NCI-H524 (cell line): ENCODE measurements at regions not wholly inside any gene's neighbourhood (a gene's known extent, or its start where the extent isn't known, plus 50 kb on each side); places are given as distances from the start of the nearest gene placed in this dataset.

ENCODE experiments used
- DNase-seq, 2 experiments: peaks; one replicate each; lab custom pipeline; 2025; lab: John Stamatoyannopoulos, UW

GRCh38 chr14:83814896-83815295 is 1715.0 kb upstream of the FLRT2 start:
- DNase-seq, result no peak

GRCh38 chr14:83816761-83817160 is 1713.2 kb upstream of the FLRT2 start:
- DNase-seq, result no peak

DNA sequence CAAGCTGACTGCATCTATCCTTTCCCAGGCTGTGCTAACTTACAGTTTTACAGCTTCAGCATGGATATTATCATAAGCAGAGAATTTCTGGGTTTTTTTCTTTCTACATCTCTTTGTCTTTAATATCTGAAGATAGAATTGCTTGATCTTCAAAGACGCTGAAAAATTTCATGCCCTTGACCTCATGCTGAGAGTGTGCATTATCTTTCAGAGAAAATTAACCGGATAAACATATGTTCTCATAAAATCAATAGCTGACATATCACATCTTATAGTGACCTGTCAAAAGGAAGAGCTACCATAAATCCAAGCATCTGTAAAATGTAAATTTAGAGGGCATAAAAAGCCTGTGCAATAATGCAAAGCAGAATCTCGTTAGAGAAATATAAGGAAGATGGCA is 1704.1 kb upstream of the FLRT2 start:
- DNase-seq, result no peak

GRCh38 chr14:83826838-83827237 is 1703.1 kb upstream of the FLRT2 start:
- no peak for DNase-seq

DNA sequence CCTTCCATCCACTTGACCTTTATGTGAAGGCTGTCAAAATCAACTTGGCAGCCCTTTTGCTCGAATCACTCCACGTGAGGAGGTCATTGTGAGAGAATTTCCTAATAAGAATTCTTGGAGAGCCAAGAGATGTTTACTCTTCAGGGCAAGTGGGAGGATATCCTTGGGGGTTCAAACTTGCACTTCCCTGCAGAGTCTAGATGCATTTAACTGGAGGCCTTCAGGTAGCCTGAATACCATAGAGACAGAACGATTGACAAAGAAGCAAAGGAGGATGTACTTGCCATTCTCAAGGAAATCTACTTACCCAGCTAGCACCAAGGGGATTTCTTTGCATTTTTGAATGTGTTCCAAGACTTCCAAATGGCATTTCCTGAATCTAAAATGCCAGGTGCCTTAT is 1702.6 kb upstream of the FLRT2 start:
- DNase-seq, result no peak

GRCh38 chr14:83828406-83828805 is 1701.5 kb upstream of the FLRT2 start:
- DNase-seq, result no peak

DNA sequence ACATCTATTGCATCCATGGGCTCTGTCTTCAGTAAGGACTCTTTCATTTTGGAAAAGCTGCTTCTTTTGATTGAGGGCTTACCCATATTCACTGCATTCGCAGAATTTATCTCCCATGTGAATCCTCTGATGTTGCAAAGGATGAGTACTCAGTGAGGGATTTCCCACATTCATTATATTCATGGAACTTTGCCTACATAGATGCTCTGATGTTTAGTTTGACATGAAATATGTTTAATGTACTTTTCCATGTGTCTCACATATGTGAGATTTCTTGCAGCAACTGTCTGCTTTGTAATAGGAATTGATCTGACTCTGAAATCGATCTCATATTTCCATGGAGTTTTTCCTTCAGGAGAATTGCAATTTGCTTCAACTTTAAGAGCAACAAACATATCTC is 1699.6 kb upstream of the FLRT2 start:
- DNase-seq, result no peak

DNA sequence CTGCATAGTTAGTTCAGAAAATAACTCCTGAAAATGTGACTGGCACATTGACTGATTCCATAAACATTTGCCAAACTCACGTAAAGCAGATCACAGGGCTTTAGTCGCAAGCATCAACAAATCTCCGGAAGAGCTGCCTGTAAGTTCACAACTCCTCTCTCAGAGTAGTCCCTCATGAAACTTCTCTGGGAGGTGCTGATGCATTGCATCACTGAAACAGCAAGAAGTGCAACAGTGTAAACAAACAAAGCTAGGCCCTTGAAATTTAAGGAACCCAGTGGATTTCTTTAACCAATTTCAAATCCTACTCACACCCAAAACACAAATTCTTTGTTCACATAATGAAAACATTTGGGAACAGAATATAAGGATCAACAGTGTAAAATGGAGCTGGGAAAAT is 1691.7 kb upstream of the FLRT2 start:
- no peak for DNase-seq

- peak in 1 of 2 experiments; percentile 29 for DNase-seq
These were observed 1687.4 kb upstream of the FLRT2 start for GRCh38 chr14:83842547-83842946.

DNA sequence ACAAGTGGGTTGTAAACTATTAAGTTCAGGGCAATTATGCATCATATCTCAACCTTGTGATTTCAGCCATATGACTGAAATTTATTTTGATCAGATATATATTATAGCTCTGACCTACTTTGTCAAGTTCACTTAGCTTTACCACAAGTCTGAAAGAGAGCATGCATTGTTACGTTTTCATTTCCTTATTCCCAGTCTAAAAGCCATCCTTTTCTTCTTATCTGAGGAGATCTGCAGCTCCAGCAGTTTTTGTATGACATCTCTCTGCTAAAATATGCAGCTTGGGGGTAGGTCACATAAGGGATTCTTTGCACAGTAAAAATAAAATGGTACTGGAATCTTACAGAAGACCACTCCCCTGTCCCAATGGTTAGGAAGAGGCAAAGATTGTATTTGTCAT is 1682.8 kb upstream of the FLRT2 start:
- DNase-seq, result no peak

GRCh38 chr14:83850092-83850491 is 1679.9 kb upstream of the FLRT2 start:
- DNase-seq, result no peak

DNA sequence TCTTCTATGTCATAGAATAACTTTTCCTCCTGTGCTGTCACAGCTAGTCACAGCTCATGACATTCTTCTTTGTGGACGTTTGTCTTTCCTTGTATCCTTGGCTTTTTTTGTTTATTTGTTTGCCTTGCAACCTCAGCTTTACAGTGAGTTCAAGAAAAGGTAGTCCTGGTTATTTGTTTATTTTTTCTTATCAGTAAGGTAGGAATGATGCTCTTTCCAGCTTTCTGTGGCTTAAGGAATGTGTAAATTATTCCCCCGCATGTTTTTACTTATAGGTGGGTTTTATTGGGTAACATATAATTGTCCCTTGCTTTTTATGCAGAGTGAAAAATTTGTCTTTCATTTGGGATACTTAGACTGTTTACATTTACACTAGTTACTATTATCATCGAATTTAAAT is 1673.6 kb upstream of the FLRT2 start:
- no peak for DNase-seq

GRCh38 chr14:83860631-83861155 is 1669.3 kb upstream of the FLRT2 start:
- DNase-seq, result no peak

- peak in 1 of 2 experiments; percentile 20 for DNase-seq
These were observed 1666.7 kb upstream of the FLRT2 start for GRCh38 chr14:83863042-83863774.

DNA sequence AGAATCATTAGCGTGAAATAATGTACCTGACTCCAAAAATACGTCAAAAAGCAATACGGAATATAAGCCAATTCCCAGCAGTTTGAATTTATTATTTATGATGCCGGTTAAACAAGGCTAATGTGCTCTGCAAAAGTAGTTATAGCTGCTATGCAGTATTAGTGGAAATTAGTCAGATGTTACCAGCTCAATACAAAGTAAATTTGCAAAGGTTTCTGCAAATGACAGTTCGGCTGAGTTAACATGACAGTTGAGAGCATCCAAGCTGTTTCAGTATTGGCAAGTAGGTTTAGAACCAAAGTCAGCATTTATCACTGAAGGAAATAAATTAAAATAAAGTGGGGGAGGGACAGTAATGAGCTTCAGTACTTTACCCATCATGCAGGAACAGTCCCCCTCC is 1665.8 kb upstream of the FLRT2 start:
- DNase-seq, result no peak

- no peak for DNase-seq
These were observed 1662.2 kb upstream of the FLRT2 start for GRCh38 chr14:83867566-83868225.

GRCh38 chr14:83870546-83871270 is 1659.2 kb upstream of the FLRT2 start:
- no peak for DNase-seq

- no peak for DNase-seq
These were observed 1656.3 kb upstream of the FLRT2 start for GRCh38 chr14:83873669-83874068.

DNA sequence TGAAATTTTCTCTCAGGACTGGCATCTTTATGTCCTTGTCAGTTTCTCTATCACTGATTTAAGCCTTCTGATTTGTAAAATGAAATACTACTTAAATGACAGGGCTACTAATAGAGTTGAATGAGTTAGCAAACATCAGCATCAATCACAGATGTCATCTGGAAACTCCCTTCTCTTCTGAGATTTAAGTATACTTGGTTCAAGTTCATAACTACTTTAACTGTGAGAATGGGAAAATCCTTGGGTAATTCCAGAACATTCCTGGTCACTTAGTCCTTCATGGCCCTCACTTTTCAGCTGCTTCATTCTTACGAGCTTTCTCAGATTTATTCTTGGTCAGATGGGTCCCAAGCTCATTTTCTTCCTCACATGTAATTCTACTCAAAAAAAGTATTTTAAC is 1655.3 kb upstream of the FLRT2 start:
- DNase-seq, result no peak

GRCh38 chr14:83883732-83884131 is 1646.2 kb upstream of the FLRT2 start:
- DNase-seq, result no peak

GRCh38 chr14:83885837-83886293 is 1644.1 kb upstream of the FLRT2 start:
- DNase-seq, result no peak

DNA sequence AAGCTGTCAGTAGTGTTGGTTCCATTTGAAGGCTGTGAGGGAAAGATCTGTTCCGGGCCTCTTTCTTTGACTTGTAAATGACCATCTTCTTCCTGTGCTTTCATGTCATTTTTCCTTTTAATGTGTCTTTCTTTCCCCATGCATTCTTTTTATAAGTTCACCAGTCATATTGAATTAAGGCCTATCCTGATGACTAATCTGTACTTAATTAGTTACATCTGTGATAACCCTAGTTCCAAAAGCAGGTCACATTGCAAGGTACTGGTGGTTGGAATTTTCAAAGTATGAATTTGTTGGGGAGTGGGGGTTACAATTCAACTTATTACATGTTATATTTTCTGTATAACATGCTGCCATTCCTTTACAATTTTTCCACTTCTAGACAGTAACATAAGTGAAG is 1642.1 kb upstream of the FLRT2 start:
- DNase-seq, result no peak

- no peak for DNase-seq
These were observed 1636.5 kb upstream of the FLRT2 start for GRCh38 chr14:83893447-83893846.
